Fibroblast of lung (primary cell): ENCODE measurements at regions not wholly inside any gene's neighbourhood (a gene's known extent, or its start where the extent isn't known, plus 50 kb on each side); places are given as distances from the start of the nearest gene placed in this dataset.

Experiments
- DNase-seq, 2 donors: peaks; one replicate each; pipeline versions ENCODE4 v3.0.0 to v3.0.0-alpha.2; 2010; ENCODE audit warnings: low read depth in 2 of 2
- H2AFZ ChIP-seq: 2 replicates; pipeline ENCODE4 v1.5.1; 2012; ENCODE audit warnings: low read length, control low read depth, inconsistent platforms
- H3K27ac ChIP-seq: 2 replicates; pipeline ENCODE4 v1.5.1; 2011; ENCODE audit warnings: low read length, control low read depth; ENCODE audit not compliant: insufficient read depth
- H3K27me3 ChIP-seq: 2 replicates; pipeline ENCODE4 v1.5.1; 2011; ENCODE audit warnings: mild to moderate bottlenecking, low read length; ENCODE audit not compliant: control insufficient read depth, insufficient read depth
- H3K36me3 ChIP-seq: 2 replicates; pipeline ENCODE4 v1.5.1; 2011; ENCODE audit warnings: low read length; ENCODE audit not compliant: control insufficient read depth, insufficient read depth
- H3K4me1 ChIP-seq: 2 replicates; pipeline ENCODE4 v1.5.1; 2011; ENCODE audit warnings: low read length; ENCODE audit not compliant: control insufficient read depth, insufficient read depth; ENCODE audit errors: extremely low read depth
- H3K4me2 ChIP-seq: 2 replicates; pipeline ENCODE4 v1.5.1; 2011; ENCODE audit warnings: low read length, control low read depth; ENCODE audit not compliant: insufficient read depth; ENCODE audit errors: extremely low read depth
- H3K4me3 ChIP-seq, 4 experiments: fragments of 200-600 bp in 1 of 4; sonication (generic) in 1 of 4; replicated peaks in 1 of 4; 2 replicates each; pipeline ENCODE4 v1.5.1; 2011 to 2016; ENCODE audit warnings: low read length in 4 of 4, low read depth in 3 of 4, mild to moderate bottlenecking in 3 of 4, control low read depth in 2 of 4, inconsistent platforms in 1 of 4, mixed read lengths in 1 of 4; ENCODE audit not compliant: insufficient read depth in 1 of 4; ENCODE audit errors: control extremely low read depth in 1 of 4
- H3K79me2 ChIP-seq: 2 replicates; pipeline ENCODE4 v1.5.1; 2012; ENCODE audit warnings: mild to moderate bottlenecking, low read length, inconsistent platforms; ENCODE audit not compliant: control insufficient read depth, insufficient read depth
- H3K9ac ChIP-seq: 2 replicates; pipeline ENCODE4 v1.5.1; 2011; ENCODE audit warnings: mild to moderate bottlenecking, low read length, control low read depth; ENCODE audit not compliant: insufficient read depth
- H3K9me3 ChIP-seq: 2 replicates; pipeline ENCODE4 v1.5.1; 2012; ENCODE audit warnings: low read depth, low read length; ENCODE audit not compliant: control insufficient read depth, insufficient read depth
- H4K20me1 ChIP-seq: 2 replicates; pipeline ENCODE4 v1.5.1; 2011; ENCODE audit warnings: low read length; ENCODE audit not compliant: control insufficient read depth, insufficient read depth; ENCODE audit errors: extremely low read depth
- EZH2 ChIP-seq: IDR thresholded peaks from 2 replicates; pipeline ENCODE4 v1.5.1; 2012; ENCODE audit warnings: low read length, control low read depth, mild to moderate bottlenecking; ENCODE audit errors: missing control alignments
- TF ChIP-seq, protein P1 (sequence below), 2 donors: IDR thresholded peaks in 1 of 2; conservative IDR thresholded peaks in 1 of 2; 1 replicate in 1 of 2; 2 replicates in 1 of 2; pipeline ENCODE4 v1.5.1; 2011 to 2012; ENCODE audit warnings: low read length in 2 of 2, control low read depth in 1 of 2, inconsistent platforms in 1 of 2, low read depth in 1 of 2, mild to moderate bottlenecking in 1 of 2

DNA sequence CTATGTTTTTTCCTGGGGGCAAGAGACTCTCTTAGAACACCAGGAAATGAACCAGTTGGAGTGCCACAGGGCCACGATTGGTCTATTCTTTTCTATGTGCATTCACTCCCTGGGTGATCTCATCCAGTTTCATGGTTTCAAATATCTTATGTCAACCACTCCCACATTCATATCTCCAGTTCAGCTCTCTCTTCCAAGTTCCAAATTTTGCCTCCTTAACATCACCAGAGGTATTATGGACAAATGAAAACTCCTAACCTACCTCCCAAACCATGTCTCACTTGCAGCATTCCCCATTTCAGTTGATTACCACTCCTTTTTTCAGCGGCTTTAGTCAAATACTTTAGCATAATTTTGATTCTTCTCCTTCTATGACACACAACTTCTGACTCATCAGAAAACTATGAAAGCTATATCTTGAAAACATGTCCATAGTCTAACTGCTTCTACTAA lies 203.1 kb upstream of the SEMA6D start:
- no peaks in the 10 kb centered on the region for H3K36me3 ChIP-seq
- TF ChIP-seq, protein P1, sequence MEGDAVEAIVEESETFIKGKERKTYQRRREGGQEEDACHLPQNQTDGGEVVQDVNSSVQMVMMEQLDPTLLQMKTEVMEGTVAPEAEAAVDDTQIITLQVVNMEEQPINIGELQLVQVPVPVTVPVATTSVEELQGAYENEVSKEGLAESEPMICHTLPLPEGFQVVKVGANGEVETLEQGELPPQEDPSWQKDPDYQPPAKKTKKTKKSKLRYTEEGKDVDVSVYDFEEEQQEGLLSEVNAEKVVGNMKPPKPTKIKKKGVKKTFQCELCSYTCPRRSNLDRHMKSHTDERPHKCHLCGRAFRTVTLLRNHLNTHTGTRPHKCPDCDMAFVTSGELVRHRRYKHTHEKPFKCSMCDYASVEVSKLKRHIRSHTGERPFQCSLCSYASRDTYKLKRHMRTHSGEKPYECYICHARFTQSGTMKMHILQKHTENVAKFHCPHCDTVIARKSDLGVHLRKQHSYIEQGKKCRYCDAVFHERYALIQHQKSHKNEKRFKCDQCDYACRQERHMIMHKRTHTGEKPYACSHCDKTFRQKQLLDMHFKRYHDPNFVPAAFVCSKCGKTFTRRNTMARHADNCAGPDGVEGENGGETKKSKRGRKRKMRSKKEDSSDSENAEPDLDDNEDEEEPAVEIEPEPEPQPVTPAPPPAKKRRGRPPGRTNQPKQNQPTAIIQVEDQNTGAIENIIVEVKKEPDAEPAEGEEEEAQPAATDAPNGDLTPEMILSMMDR (conservative IDR thresholded peaks at IDR 0.05 in 1 of 2, IDR thresholded peaks at IDR 0.05 in 1 of 2; ENCODE audit: low read depth in 1 of 2, low read length in 2 of 2) = no peak
- TF ChIP-seq EZH2 = no peak
- H3K27ac ChIP-seq = no peak overlapping the region
- no peaks in the 10 kb centered on the region for H4K20me1 ChIP-seq
- DNase-seq = peak; percentile 72 to 81
- no peak overlapping the region for H3K9ac ChIP-seq
- peaks cover 3% of the 10 kb centered on the region for H3K4me1 ChIP-seq
- no peaks in the 10 kb centered on the region for H3K9me3 ChIP-seq
- peak overlapping the region; percentile 54 for H3K4me2 ChIP-seq
- H3K27me3 ChIP-seq = no peaks in the 10 kb centered on the region
- peak overlapping the region; percentile 45 for H2AFZ ChIP-seq
- no peaks in the 10 kb centered on the region for H3K79me2 ChIP-seq
- no peak overlapping the region for H3K4me3 ChIP-seq

GRCh38 chr15:47516558-47516957 lies 200.7 kb upstream of the SEMA6D start:
- DNase-seq = peak; percentile 45 to 54
- Histone ChIP-seq H3K79me2 (no peaks in the 10 kb centered on the region), H3K9me3 (no peaks in the 10 kb centered on the region), H3K27me3 (no peaks in the 10 kb centered on the region), H3K4me1 (peaks cover 3% of the 10 kb centered on the region), H3K4me3 (no peak overlapping the region), H3K27ac (no peak overlapping the region), H3K36me3 (no peaks in the 10 kb centered on the region), H4K20me1 (no peaks in the 10 kb centered on the region), H2AFZ (no peak overlapping the region), H3K4me2 (no peak overlapping the region), H3K9ac (no peak overlapping the region)
- TF ChIP-seq, protein P1 (conservative IDR thresholded peaks at IDR 0.05 in 1 of 2, IDR thresholded peaks at IDR 0.05 in 1 of 2; ENCODE audit: low read depth in 1 of 2, low read length in 2 of 2) = no peak
- no peak for TF ChIP-seq EZH2

- Histone ChIP-seq H4K20me1 (no peaks in the 10 kb centered on the region), H3K79me2 (no peaks in the 10 kb centered on the region), H3K9me3 (no peaks in the 10 kb centered on the region), H3K9ac (no peak overlapping the region), H3K36me3 (no peaks in the 10 kb centered on the region), H2AFZ (no peak overlapping the region), H3K27ac (no peak overlapping the region), H3K27me3 (no peaks in the 10 kb centered on the region), H3K4me1 (peaks cover 3% of the 10 kb centered on the region), H3K4me2 (no peak overlapping the region), H3K4me3 (no peak overlapping the region)
- no peak for DNase-seq
- TF ChIP-seq, protein P1 (conservative IDR thresholded peaks at IDR 0.05 in 1 of 2, IDR thresholded peaks at IDR 0.05 in 1 of 2; ENCODE audit: low read depth in 1 of 2, low read length in 2 of 2) = no peak
- TF ChIP-seq EZH2 = no peak
These were observed 200.3 kb upstream of the SEMA6D start for GRCh38 chr15:47516972-47517371.
